Nephron (organoid): ENCODE measurements at regions not wholly inside any gene's neighbourhood (a gene's known extent, or its start where the extent isn't known, plus 50 kb on each side); places are given as distances from the start of the nearest gene placed in this dataset.
A peak's percentile ranks its signal among the peaks of the same experiment; 100 is the strongest.

ENCODE experiments used
- H3K27ac Mint-ChIP-seq, 3 experiments: 2 replicates each; pipeline ENCODE4 v1.8.0; 2020; ENCODE audit warnings: mixed read lengths in 3 of 3, mild to moderate bottlenecking in 2 of 3, moderate library complexity in 1 of 3
- H3K27me3 Mint-ChIP-seq: 2 replicates; pipeline ENCODE4 v1.8.0; 2021; ENCODE audit warnings: low read depth, mild to moderate bottlenecking, moderate library complexity, mixed read lengths
- H3K36me3 Mint-ChIP-seq: 2 replicates; pipeline ENCODE4 v1.8.0; 2020; ENCODE audit warnings: low read depth, mixed read lengths
- H3K4me1 Mint-ChIP-seq: 2 replicates; pipeline ENCODE4 v1.8.0; 2020; ENCODE audit warnings: mixed read lengths
- H3K4me3 Mint-ChIP-seq, 3 experiments: 2 replicates each; pipeline ENCODE4 v1.8.0; 2020; ENCODE audit warnings: mild to moderate bottlenecking in 3 of 3, mixed read lengths in 3 of 3, moderate library complexity in 2 of 3
- H3K9me3 Mint-ChIP-seq: 2 replicates; pipeline ENCODE4 v1.8.0; 2020; ENCODE audit warnings: mixed read lengths
- TF ChIP-seq, protein P1 (sequence below), 3 experiments: fragments of 200-600 bp; sonication (generic); IDR thresholded peaks; one replicate each; pipeline ENCODE4 v1.5.0; 2021; ENCODE audit warnings: antibody characterized with exemption in 3 of 3; ENCODE audit not compliant: unreplicated experiment in 3 of 3

DNA sequence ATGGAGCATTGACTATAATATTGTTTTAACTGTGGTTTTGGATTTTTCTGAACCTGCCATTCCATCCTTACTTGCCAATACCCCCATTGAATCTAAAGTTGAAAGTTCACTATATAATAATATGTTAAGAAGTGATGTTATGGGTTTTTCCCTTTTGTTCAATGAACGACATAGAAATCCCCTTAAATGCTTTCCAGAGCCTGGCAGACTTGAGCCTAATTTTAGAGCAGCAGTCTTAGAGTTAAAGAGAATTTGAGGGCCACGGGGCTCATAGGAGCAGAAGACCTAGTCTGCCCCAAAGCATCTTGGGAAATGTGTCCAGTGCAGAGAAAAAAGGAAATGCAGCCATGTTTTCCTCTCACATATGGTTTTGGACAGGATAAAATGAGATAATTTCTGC, 146.1 kb upstream of the SLC44A1 start:
- Mint-ChIP-seq H3K9me3 (no peaks in the 10 kb centered on the region), H3K36me3 (no peaks in the 10 kb centered on the region), H3K27ac (no peak overlapping the region), H3K27me3 (no peaks in the 10 kb centered on the region), H3K4me3 (no peak overlapping the region), H3K4me1 (no peaks in the 10 kb centered on the region)
- TF ChIP-seq, protein P1, sequence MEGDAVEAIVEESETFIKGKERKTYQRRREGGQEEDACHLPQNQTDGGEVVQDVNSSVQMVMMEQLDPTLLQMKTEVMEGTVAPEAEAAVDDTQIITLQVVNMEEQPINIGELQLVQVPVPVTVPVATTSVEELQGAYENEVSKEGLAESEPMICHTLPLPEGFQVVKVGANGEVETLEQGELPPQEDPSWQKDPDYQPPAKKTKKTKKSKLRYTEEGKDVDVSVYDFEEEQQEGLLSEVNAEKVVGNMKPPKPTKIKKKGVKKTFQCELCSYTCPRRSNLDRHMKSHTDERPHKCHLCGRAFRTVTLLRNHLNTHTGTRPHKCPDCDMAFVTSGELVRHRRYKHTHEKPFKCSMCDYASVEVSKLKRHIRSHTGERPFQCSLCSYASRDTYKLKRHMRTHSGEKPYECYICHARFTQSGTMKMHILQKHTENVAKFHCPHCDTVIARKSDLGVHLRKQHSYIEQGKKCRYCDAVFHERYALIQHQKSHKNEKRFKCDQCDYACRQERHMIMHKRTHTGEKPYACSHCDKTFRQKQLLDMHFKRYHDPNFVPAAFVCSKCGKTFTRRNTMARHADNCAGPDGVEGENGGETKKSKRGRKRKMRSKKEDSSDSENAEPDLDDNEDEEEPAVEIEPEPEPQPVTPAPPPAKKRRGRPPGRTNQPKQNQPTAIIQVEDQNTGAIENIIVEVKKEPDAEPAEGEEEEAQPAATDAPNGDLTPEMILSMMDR (IDR thresholded peaks at IDR 0.05; ENCODE audit: unreplicated experiment in 3 of 3): no peak

DNA sequence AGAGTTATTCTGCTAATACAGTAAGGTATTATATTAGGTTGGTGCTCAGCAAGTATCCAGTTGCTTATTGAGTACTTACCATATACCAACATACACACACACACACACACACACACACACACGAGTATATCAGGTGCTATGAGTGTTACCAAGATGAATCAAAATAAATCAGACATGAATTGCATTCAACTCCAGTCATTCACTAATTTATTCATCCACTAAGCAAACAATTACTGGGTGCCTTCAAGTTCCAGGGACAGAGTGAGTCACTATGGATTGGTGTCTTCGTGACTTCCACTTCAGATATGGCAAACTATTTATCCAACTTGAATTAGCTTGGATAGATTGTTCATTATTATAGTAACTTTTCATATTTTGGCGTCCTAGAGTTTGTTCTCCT, 140.7 kb upstream of the SLC44A1 start:
- H3K4me3 Mint-ChIP-seq: no peak overlapping the region
- no peak overlapping the region for H3K27ac Mint-ChIP-seq
- H3K27me3 Mint-ChIP-seq: no peaks in the 10 kb centered on the region
- TF ChIP-seq, protein P1 (IDR thresholded peaks at IDR 0.05; ENCODE audit: unreplicated experiment in 3 of 3): no peak
- H3K4me1 Mint-ChIP-seq: no peaks in the 10 kb centered on the region
- H3K9me3 Mint-ChIP-seq: no peaks in the 10 kb centered on the region
- H3K36me3 Mint-ChIP-seq: no peaks in the 10 kb centered on the region

DNA sequence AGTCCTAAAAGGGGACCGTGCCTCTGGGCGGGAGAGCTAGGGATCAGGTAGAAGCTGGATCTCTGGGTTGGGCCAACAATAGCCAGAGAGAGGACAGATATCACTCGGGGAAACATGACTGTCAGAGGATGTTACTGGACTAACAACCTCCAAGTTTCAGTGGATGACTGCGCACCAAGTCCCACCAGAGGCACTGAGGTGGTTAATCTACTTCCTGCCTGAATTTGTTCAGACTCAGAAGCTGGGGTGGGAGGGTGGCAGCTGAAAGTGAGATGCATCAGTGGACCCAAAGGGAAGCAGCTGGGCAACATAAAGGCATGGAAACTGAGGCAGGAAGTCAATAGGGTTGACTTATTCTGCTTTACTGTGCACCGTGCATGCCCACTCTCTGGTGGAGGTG, 130.1 kb upstream of the SLC44A1 start:
- no peaks in the 10 kb centered on the region for H3K27me3 Mint-ChIP-seq
- TF ChIP-seq, protein P1 (IDR thresholded peaks at IDR 0.05; ENCODE audit: unreplicated experiment in 3 of 3): no peak
- H3K4me1 Mint-ChIP-seq: peaks cover 35% of the 10 kb centered on the region
- H3K4me3 Mint-ChIP-seq: no peak overlapping the region
- no peaks in the 10 kb centered on the region for H3K9me3 Mint-ChIP-seq
- no peak overlapping the region for H3K27ac Mint-ChIP-seq
- no peaks in the 10 kb centered on the region for H3K36me3 Mint-ChIP-seq

DNA sequence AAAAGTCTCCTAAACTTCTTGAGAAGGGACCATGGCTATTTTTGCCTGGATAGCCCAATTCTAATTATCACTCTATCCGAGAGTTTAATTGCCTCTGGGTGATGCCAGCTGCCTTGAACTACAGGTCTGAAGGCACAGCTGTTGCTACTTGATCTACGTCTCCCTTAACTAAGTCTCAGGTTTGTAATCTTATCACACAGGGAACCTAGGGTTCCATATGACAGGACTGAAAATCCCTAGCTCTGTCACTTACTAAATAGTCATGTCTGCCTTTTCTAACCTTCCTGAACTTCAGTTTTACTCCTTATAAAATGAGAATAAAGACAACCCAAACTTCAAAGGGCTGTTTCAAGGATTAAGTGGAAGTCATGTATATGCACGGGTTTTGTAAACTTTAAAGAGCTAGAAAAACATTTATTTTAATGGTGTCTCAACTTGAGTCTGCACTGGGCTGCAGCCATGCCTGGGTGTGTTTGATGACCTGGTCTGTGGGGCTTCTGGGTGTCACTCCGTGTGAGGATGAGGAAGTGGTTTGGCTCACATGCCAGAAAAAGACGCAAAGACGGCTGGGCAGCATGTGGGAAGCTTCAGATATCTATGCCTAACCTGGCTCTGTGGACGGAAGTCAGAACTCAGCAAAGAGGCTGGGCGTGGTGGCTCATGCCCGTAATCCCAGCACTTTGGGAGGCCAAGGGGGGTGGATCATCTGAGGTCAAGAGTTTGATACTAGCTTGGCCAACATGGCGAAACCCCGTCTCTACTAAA, 129.3 kb upstream of the SLC44A1 start:
- peaks cover 35% of the 10 kb centered on the region for H3K4me1 Mint-ChIP-seq
- peak overlapping the region in 2 of 3 experiments; percentile 17 to 61 for H3K27ac Mint-ChIP-seq
- H3K4me3 Mint-ChIP-seq: no peak overlapping the region
- TF ChIP-seq, protein P1 (IDR thresholded peaks at IDR 0.05; ENCODE audit: unreplicated experiment in 3 of 3): no peak
- no peaks in the 10 kb centered on the region for H3K9me3 Mint-ChIP-seq
- no peaks in the 10 kb centered on the region for H3K36me3 Mint-ChIP-seq
- no peaks in the 10 kb centered on the region for H3K27me3 Mint-ChIP-seq

DNA sequence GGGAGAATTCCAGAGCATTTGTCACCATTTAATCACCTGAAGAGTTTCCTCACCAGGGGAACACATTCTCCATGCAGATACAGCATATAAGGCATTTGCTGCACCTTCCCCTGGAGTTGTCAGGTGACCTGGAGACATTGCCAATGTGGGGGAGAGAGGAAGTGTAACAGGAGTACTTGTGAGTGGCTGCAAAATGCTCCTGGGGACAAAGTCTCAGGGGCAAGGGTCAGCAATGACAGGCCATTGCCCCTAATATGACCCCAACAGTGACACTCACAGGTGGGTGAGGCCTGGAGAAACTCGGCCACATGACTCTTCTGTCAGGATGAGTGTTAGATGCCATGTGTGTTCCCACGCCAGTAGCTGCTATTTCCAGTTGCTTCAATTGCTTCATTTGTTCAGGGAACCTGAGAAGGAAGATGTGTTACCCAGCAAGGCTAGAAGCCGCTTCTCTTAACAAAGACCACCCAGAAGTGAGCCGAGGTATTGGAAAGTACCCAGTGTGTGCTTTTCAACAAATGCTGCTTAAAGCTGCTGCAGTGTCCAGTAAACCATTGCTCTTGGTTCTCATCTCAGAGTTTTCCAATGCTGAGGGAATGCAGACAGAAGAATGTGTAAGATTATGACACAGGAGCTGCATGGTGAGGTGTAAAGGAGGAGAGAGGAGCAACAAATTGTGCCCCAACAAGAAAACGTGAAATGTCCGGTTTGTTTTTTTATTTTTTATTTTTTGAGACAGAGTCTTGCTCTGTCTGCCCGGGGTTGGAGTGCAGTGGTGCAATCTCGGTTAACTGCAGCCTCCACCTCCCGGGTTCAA, 128.2 kb upstream of the SLC44A1 start:
- peak overlapping the region; percentile 84 to 86 (median 85) for H3K27ac Mint-ChIP-seq
- H3K4me3 Mint-ChIP-seq: peak overlapping the region in 1 of 3 experiments; percentile 56

More for the DNA sequence above, 128.2 kb upstream of the SLC44A1 start:
- Mint-ChIP-seq H3K27me3 (no peaks in the 10 kb centered on the region), H3K9me3 (no peaks in the 10 kb centered on the region), H3K36me3 (no peaks in the 10 kb centered on the region), H3K4me1 (peaks cover 35% of the 10 kb centered on the region)
- TF ChIP-seq, protein P1 (IDR thresholded peaks at IDR 0.05; ENCODE audit: unreplicated experiment in 3 of 3): no peak
